ENCODE measurements at regions not wholly inside any gene's neighbourhood (a gene's known extent, or its start where the extent isn't known, plus 50 kb on each side); places are given as distances from the start of the nearest gene placed in this dataset.
"Not testable (repeated sequence)": the region's sequence is repeated elsewhere in the genome, so short reads cannot be mapped to it uniquely, and the experiment has no call there.

DNA sequence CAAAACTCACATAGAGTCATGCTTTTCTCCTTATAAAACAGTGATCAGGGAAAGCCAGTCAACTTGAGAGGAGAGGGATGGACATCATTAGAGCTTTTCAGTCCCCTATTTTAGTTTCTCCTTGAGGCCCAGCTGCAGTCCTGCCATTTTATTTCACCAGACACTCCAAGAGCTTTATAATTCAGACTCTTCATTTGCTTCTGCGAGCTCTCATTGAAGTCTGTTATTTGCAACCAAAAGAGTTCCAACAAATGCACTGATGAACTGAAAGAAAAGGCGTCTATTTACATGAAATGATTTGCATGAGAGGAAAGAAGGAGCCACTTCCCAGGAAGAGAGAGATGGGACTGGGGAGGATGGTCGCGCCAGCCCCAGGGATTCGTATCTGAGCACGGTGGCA, 86.8 kb downstream of the NDUFA12 start:
- Histone ChIP-seq H3K36me3 (ENCODE audit: low read depth) (no peaks in the 10 kb centered on the region), H3K9me2 (ENCODE audit: insufficient read depth) (no peaks in the 10 kb centered on the region), H3K4me1 (replicated peaks; ENCODE audit: insufficient read depth) (no peaks in the 10 kb centered on the region), H2AFZ (no peak overlapping the region), H3F3A (ENCODE audit: insufficient read depth, low read depth) (no peaks in the 10 kb centered on the region), H3K9me3 (ENCODE audit: insufficient read depth, low read depth) (no peaks in the 10 kb centered on the region), H3K4me2 (no peak overlapping the region), H3K79me2 (ENCODE audit: low read depth) (no peaks in the 10 kb centered on the region), H4K20me1 (ENCODE audit: insufficient read depth) (no peaks in the 10 kb centered on the region), H3K4me3 (no peak overlapping the region), H3K27me3 (ENCODE audit: insufficient read depth, low read depth) (no peaks in the 10 kb centered on the region), H3K27ac (no peak overlapping the region)
- no peak for TF ChIP-seq EZH2 (IDR thresholded peaks at IDR 0.05; ENCODE audit: low read depth)
- BruUV-seq (replicated peaks): no TSS peak
- ChIA-PET CTCF (no interaction called here), POLR2A (ENCODE audit: unreplicated experiment) (interaction anchor here (0.7 kb wide), 1 partner anchor 698 kb away, joined by 5 read pairs; no protein-coding TSS in a partner anchor)
- intact Hi-C loops (cut with micrococcal nuclease; ENCODE audit: unreplicated experiment): no loop called here
- no peak for DNase-seq

GRCh38 chr12:94909663-94910062, 93.8 kb downstream of the NDUFA12 start:
- Histone ChIP-seq H3K27ac (no peak overlapping the region), H3K9me3 (ENCODE audit: insufficient read depth, low read depth) (no peaks in the 10 kb centered on the region), H3K4me3 (no peak overlapping the region), H3K79me2 (ENCODE audit: low read depth) (no peaks in the 10 kb centered on the region), H3K36me3 (ENCODE audit: low read depth) (no peaks in the 10 kb centered on the region), H3F3A (ENCODE audit: insufficient read depth, low read depth) (no peaks in the 10 kb centered on the region), H3K4me2 (no peak overlapping the region), H3K27me3 (ENCODE audit: insufficient read depth, low read depth) (0 out of 2 replicates have a peak, but pooled peaks cover 3% of the 10 kb centered on the region), H4K20me1 (ENCODE audit: insufficient read depth) (no peaks in the 10 kb centered on the region), H3K9me2 (ENCODE audit: insufficient read depth) (no peaks in the 10 kb centered on the region), H3K4me1 (replicated peaks; ENCODE audit: insufficient read depth) (no peaks in the 10 kb centered on the region), H2AFZ (no peak overlapping the region)
- no TSS peak for BruUV-seq (replicated peaks)
- POLR2A ChIA-PET (ENCODE audit: unreplicated experiment): no interaction called here
- TF ChIP-seq EZH2 (IDR thresholded peaks at IDR 0.05; ENCODE audit: low read depth): no peak
- TF ChIP-seq, protein P1, sequence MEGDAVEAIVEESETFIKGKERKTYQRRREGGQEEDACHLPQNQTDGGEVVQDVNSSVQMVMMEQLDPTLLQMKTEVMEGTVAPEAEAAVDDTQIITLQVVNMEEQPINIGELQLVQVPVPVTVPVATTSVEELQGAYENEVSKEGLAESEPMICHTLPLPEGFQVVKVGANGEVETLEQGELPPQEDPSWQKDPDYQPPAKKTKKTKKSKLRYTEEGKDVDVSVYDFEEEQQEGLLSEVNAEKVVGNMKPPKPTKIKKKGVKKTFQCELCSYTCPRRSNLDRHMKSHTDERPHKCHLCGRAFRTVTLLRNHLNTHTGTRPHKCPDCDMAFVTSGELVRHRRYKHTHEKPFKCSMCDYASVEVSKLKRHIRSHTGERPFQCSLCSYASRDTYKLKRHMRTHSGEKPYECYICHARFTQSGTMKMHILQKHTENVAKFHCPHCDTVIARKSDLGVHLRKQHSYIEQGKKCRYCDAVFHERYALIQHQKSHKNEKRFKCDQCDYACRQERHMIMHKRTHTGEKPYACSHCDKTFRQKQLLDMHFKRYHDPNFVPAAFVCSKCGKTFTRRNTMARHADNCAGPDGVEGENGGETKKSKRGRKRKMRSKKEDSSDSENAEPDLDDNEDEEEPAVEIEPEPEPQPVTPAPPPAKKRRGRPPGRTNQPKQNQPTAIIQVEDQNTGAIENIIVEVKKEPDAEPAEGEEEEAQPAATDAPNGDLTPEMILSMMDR (conservative IDR thresholded peaks at IDR 0.05): no peak
- intact Hi-C loops (cut with micrococcal nuclease; ENCODE audit: unreplicated experiment): no loop called here
- CTCF ChIA-PET: no interaction called here
- no peak for DNase-seq

GRCh38 chr12:94905749-94906148, 97.7 kb downstream of the NDUFA12 start:
- CTCF ChIA-PET; H3F3A ChIP-seq (ENCODE audit: insufficient read depth, low read depth); H4K20me1 ChIP-seq (ENCODE audit: insufficient read depth); H3K4me3 ChIP-seq; H3K27me3 ChIP-seq (ENCODE audit: insufficient read depth, low read depth); H3K9me3 ChIP-seq (ENCODE audit: insufficient read depth, low read depth); intact Hi-C loops (cut with micrococcal nuclease; ENCODE audit: unreplicated experiment); H3K27ac ChIP-seq; H3K4me2 ChIP-seq; DNase-seq; H3K36me3 ChIP-seq (ENCODE audit: low read depth); BruUV-seq (replicated peaks); H2AFZ ChIP-seq; H3K9me2 ChIP-seq (ENCODE audit: insufficient read depth); POLR2A ChIA-PET (ENCODE audit: unreplicated experiment); H3K4me1 ChIP-seq (replicated peaks; ENCODE audit: insufficient read depth); H3K79me2 ChIP-seq (ENCODE audit: low read depth): not testable (repeated sequence)

GRCh38 chr12:94900496-94900895, 103.0 kb downstream of the NDUFA12 start:
- no peaks in the 10 kb centered on the region for H3K4me1 ChIP-seq (replicated peaks; ENCODE audit: insufficient read depth)
- H3K4me3 ChIP-seq: no peak overlapping the region
- no peak overlapping the region for H3K27ac ChIP-seq
- H4K20me1 ChIP-seq (ENCODE audit: insufficient read depth): no peaks in the 10 kb centered on the region
- H3K9me3 ChIP-seq (ENCODE audit: insufficient read depth, low read depth): no peaks in the 10 kb centered on the region
- H3K79me2 ChIP-seq (ENCODE audit: low read depth): no peaks in the 10 kb centered on the region
- no peaks in the 10 kb centered on the region for H3F3A ChIP-seq (ENCODE audit: insufficient read depth, low read depth)
- POLR2A ChIA-PET (ENCODE audit: unreplicated experiment): no interaction called here
- no peaks in the 10 kb centered on the region for H3K9me2 ChIP-seq (ENCODE audit: insufficient read depth)
- no TSS peak for BruUV-seq (replicated peaks)
- no peaks in the 10 kb centered on the region for H3K36me3 ChIP-seq (ENCODE audit: low read depth)
- no peak overlapping the region for H2AFZ ChIP-seq
- CTCF ChIA-PET: no interaction called here
- H3K4me2 ChIP-seq: no peak overlapping the region
- TF ChIP-seq, protein P1 (conservative IDR thresholded peaks at IDR 0.05): no peak
- no peak for TF ChIP-seq EZH2 (IDR thresholded peaks at IDR 0.05; ENCODE audit: low read depth)
- no peak for DNase-seq
- no peaks in the 10 kb centered on the region for H3K27me3 ChIP-seq (ENCODE audit: insufficient read depth, low read depth)
- intact Hi-C loops (cut with micrococcal nuclease; ENCODE audit: unreplicated experiment): no loop called here
